Frontal cortex (tissue), 3 donors: ENCODE measurements at regions not wholly inside any gene's neighbourhood (a gene's known extent, or its start where the extent isn't known, plus 50 kb on each side); places are given as distances from the start of the nearest gene placed in this dataset.
A peak's percentile ranks its signal among the peaks of the same experiment; 100 is the strongest.
"Not testable (repeated sequence)": the region's sequence is repeated elsewhere in the genome, so short reads cannot be mapped to it uniquely, and the experiment has no call there.

Experiments
- DNase-seq, 2 donors: peaks; one replicate each; pipeline ENCODE4 v3.0.0; 2012; ENCODE audit warnings: low spot score in 2 of 2
- FAIRE-seq: peaks from 2 replicates; lab custom pipeline; 2012; peaks lifted over from hg19 to GRCh38; lab: Jason Lieb, UNC
- donor health status: control.
- donor health status: control.
- donor health status: control.

DNA sequence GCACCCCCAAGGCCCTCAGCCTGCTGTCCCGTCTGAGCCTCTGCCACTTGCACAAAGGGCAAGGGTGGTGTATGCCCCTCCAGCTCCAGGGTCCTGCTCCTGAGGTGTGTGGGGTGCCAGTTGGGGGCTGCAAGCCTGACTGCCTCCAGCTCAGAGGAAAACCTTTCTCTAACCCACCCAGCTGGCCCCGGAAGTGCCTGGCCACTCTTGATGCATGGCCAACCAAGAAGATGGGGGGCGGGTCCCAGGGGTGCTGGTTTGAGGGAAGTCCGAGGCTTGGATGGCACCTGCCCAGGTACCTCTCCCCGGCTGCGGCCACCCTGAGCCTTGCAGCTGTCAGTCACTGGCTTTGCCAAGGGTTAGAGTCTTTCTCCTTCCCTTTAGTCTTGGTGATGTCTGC lies 112.6 kb upstream of the TMPRSS2 start:
- DNase-seq (no peak), FAIRE-seq (no peak)

DNA sequence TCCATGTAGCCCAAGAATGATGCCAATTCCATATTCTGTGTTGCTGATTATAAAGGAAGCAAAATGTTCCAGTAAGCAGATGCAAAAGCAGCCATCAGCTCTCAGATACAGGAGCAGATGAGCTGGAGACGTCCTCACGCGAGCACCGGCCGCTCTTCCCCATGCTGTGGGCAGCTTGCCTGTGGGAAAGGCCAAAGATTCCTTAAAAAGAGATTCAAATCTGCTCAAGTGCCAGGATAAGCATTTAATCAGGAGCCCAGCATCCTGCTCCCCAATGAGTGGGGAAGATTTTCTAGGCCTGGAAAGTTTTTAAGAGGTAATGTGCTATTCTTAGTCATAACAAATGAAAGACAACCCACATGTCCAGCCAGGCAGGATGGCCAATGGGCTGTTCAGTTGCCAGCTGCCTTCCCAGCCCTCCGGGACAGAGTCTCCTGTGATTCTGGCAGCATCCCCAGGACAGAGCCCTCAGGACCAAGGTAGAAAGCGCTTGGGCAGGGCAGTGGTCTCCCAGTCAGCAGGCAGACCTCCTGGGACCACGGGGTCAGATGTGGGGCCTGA lies 108.2 kb upstream of the TMPRSS2 start:
- FAIRE-seq: no peak

DNA sequence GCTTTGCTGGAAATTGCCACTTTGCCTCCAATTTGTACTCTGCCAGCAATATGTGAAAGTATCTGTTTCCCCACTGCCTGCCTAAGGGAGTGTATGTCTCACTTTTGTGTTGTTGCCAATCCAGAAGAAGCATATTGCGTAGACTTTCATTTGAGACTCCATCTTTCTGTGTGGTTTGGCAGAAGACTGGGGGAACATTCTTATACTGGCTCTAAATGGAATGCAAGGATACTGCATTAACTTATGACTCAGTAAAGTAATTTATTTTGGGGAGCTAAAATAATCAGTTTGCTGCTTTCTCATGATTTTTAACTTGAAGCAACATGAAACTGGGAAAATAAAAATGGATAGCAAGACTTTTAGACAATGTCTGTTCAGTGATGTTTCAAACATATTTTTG lies 107.7 kb upstream of the TMPRSS2 start:
- DNase-seq: peak in 1 of 2 donors; percentile 35

More for the DNA sequence above, 108.2 kb upstream of the TMPRSS2 start:
- peak in 1 of 2 donors; percentile 40 for DNase-seq

GRCh38 chr21:41614511-41614910 lies 106.6 kb upstream of the TMPRSS2 start:
- FAIRE-seq (no peak), DNase-seq (no peak)

More for the DNA sequence above, 107.7 kb upstream of the TMPRSS2 start:
- FAIRE-seq: no peak

DNA sequence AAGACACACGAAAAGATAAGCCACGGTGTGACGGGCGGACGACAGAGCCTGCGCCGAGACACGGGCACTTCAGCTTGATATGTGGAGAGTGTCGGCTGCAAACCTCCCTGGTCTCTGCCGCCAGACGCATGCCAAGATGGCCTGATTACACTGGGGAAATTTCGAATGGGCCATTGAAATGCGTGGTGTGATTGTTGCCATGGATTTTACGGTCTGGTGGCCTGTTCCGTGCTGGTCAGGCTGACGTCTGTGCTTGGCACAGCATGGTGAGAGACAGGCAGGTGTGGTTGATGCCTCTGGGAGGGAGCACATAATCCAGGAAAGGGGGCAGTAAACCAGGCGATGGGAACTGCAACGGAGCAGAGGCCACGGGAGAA lies 105.6 kb upstream of the TMPRSS2 start:
- no peak for DNase-seq
- FAIRE-seq: no peak

- DNase-seq (peak; percentile 31 to 64), FAIRE-seq (no peak)
These were observed 104.9 kb upstream of the TMPRSS2 start for GRCh38 chr21:41612674-41613532.

DNA sequence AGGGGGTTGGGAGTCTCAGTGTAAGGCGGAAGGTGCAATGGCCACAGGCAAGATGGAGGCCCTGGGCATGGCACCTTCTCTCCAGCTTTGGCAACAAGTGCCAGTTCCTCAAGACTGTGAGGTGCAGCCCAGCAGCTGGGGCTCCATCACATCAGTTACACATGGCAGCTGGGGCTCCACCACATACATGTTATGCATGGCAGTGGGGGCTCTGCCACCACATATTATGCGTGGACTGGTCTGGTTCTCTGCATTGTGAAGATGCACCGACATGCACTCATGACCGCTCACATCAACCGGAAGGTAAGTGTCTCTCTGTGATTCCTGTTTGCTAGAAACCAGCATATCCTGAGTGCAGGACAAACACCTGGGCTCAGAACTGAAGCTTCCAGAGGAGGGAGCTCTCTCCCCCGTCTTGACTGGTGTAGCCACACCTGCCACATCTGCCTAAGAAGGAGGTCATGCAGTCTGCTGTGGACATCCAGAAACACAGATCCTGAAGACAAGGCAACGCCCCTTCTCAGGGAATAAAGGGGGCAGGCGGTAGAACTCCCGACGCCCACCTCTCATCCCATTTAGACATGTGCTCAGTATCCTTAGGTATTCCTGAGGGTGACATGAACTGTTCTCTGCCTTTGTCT lies 104.1 kb upstream of the TMPRSS2 start:
- DNase-seq: no peak
- FAIRE-seq: no peak

GRCh38 chr21:41611441-41611840 lies 103.5 kb upstream of the TMPRSS2 start:
- no peak for DNase-seq
- no peak for FAIRE-seq

- not testable (repeated sequence) for FAIRE-seq
These were observed 102.8 kb upstream of the TMPRSS2 start for GRCh38 chr21:41610840-41611115.

GRCh38 chr21:41610042-41610839 lies 102.3 kb upstream of the TMPRSS2 start:
- DNase-seq (peak in 1 of 2 donors; percentile 57), FAIRE-seq (no peak)

More at GRCh38 chr21:41610840-41611115, 102.8 kb upstream of the TMPRSS2 start:
- not testable (repeated sequence) for DNase-seq

- DNase-seq: no peak
- no peak for FAIRE-seq
These were observed 98.7 kb upstream of the TMPRSS2 start for GRCh38 chr21:41606706-41607105.

- FAIRE-seq (no peak), DNase-seq (no peak)
These were observed 98.0 kb upstream of the TMPRSS2 start for GRCh38 chr21:41605934-41606285.

DNA sequence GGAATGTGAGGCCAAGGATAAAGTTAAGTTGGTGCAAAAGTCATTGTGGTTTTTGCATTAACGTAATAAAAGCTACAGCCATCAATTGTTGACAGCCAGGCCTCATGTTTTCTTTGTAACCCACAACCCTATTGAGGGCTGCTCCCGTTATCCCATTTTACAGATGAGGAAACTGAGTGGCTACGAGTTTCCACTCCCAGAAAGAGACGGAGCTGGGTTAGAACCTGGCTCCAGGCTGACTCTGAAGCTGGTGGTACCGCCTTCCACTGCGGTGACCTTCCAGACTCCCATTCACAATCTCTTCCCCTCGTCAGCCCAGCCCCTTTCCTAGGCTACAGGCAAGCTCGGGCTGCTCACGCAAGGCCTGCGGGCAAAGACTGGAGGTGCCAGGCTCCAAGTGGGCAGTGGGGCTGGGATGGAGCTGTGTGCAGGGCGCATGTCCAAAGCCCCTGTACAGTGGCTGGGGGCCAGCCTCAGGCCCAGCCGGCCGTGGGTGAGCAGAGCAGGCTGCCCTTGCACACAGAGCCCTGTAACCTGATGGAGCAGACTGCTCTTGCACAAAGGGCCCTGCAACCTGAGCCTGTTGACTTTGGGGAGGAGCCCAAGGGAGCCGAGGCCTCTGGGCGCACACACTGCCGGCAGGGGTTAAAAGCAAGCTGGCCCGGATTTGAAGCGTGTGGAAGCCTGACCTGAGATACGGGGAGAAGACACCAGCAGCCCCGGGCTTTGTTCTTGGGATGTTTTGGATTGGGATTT lies 97.4 kb upstream of the TMPRSS2 start:
- DNase-seq: no peak
- FAIRE-seq: no peak

DNA sequence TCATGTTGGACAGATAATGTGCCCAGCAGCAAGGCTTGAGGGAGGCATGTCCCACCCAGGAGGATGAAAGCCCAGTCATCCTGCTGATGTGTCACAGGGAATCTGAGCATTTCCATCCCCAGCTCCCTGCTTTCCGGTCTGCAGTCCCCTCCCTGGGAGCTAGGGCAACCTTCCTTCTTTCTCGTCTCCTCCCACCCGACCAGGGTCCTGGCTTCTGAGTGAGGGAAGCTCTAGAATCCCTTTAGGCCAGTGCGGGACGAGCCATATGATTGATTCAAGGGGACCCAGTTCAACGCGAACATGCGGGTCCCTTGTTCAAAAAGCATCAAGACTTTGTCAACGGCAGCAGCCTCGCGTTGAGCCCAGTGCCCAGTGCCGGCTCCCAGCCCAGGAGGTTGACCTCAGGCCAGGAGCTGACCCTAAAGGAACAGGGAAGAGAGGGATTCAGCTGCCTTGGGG lies 96.7 kb upstream of the TMPRSS2 start:
- DNase-seq: no peak

GRCh38 chr21:41603476-41603875 lies 95.5 kb upstream of the TMPRSS2 start:
- DNase-seq: no peak
- FAIRE-seq: no peak

More for the DNA sequence above, 96.7 kb upstream of the TMPRSS2 start:
- no peak for FAIRE-seq

DNA sequence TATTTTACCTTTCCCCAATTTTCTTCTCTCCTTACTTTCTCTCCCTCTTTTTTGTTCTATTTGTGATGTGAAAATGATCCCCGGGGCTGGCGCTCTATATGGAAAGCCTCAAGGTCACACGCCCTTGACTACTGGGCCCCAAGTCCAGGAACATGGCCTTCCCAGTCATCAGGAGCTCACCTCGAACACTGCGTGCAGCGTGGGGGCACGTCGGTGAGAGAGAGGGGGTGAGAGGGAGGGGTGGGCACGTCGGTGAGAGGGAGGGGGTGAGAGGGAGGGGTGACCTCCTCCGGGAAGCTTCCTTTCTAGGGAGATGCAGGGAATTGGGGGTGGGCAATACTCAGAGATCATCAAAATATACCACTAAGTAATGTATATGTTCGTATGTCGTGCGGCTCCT lies 94.6 kb upstream of the TMPRSS2 start:
- no peak for DNase-seq
- no peak for FAIRE-seq

- FAIRE-seq: no peak
These were observed 93.8 kb upstream of the TMPRSS2 start for GRCh38 chr21:41601573-41602368.

GRCh38 chr21:41600961-41601572 lies 93.1 kb upstream of the TMPRSS2 start:
- FAIRE-seq (no peak), DNase-seq (no peak)

More at GRCh38 chr21:41601573-41602368, 93.8 kb upstream of the TMPRSS2 start:
- no peak for DNase-seq
